ENCODE measurements at regions not wholly inside any gene's neighbourhood (a gene's known extent, or its start where the extent isn't known, plus 50 kb on each side); places are given as distances from the start of the nearest gene placed in this dataset.

- Mint-ChIP-seq H3K4me1 (ENCODE audit: low read depth in 2 of 2) (no peaks in the 10 kb centered on the region), H3K27ac (no peak overlapping the region), H3K4me3 (no peak overlapping the region), H3K9me3 (no peaks in the 10 kb centered on the region), H3K27me3 (no peaks in the 10 kb centered on the region), H3K36me3 (ENCODE audit: insufficient read depth) (no peaks in the 10 kb centered on the region)
- ATAC-seq (replicated peaks), result no peak
- DNase-seq, result no peak
Observed at GRCh38 chr6:22008248-22008836, 288.5 kb downstream of the PRL start.

GRCh38 chr6:22010102-22010501 lies 286.7 kb downstream of the PRL start:
- Mint-ChIP-seq H3K27ac (no peak overlapping the region), H3K9me3 (peaks cover 0 to 5% of the 10 kb centered on the region in 2 donors), H3K4me3 (no peak overlapping the region), H3K36me3 (ENCODE audit: insufficient read depth) (no peaks in the 10 kb centered on the region), H3K4me1 (ENCODE audit: low read depth in 2 of 2) (no peaks in the 10 kb centered on the region), H3K27me3 (no peaks in the 10 kb centered on the region)
- DNase-seq, result no peak
- ATAC-seq (replicated peaks), result no peak

DNA sequence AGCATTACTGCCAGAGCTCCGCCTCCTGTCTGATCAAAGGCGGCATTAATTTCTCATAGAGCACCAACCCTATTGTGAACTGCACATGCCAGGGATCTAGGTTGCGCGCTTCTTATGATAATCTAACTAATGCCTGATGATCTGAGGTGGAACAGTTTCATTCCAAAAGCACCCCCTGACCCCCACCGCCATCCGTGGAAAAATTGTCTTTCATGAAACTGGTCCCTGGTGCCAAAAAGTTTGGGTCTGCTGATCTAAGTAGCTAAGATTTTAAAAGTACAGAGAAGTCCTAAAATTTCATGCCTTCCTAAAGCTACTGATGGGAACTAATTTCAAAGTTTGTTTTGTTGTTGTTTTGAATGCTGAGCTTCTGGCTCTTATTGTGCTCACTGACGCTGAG lies 281.6 kb downstream of the PRL start:
- Mint-ChIP-seq H3K36me3 (ENCODE audit: insufficient read depth) (no peaks in the 10 kb centered on the region), H3K4me3 (no peak overlapping the region), H3K9me3 (peaks cover 0 to 5% of the 10 kb centered on the region in 2 donors), H3K27ac (no peak overlapping the region), H3K27me3 (no peaks in the 10 kb centered on the region), H3K4me1 (ENCODE audit: low read depth in 2 of 2) (no peaks in the 10 kb centered on the region)
- no peak for DNase-seq
- no peak for ATAC-seq (replicated peaks)

GRCh38 chr6:22015944-22016343 lies 280.9 kb downstream of the PRL start:
- no peaks in the 10 kb centered on the region for H3K36me3 Mint-ChIP-seq (ENCODE audit: insufficient read depth)
- ATAC-seq (replicated peaks) (no peak), DNase-seq (no peak)
- no peaks in the 10 kb centered on the region for H3K4me1 Mint-ChIP-seq (ENCODE audit: low read depth in 2 of 2)
- H3K9me3 Mint-ChIP-seq, result peaks cover 0 to 5% of the 10 kb centered on the region in 2 donors
- no peak overlapping the region for H3K27ac Mint-ChIP-seq
- H3K4me3 Mint-ChIP-seq, result no peak overlapping the region
- no peaks in the 10 kb centered on the region for H3K27me3 Mint-ChIP-seq

GRCh38 chr6:22017272-22017671 lies 279.6 kb downstream of the PRL start:
- ATAC-seq (replicated peaks) (no peak), DNase-seq (no peak)
- Mint-ChIP-seq H3K36me3 (ENCODE audit: insufficient read depth) (no peaks in the 10 kb centered on the region), H3K4me3 (no peak overlapping the region), H3K9me3 (peaks cover 5 to 6% of the 10 kb centered on the region in 2 donors), H3K27me3 (no peaks in the 10 kb centered on the region), H3K27ac (no peak overlapping the region), H3K4me1 (ENCODE audit: low read depth in 2 of 2) (no peaks in the 10 kb centered on the region)

DNA sequence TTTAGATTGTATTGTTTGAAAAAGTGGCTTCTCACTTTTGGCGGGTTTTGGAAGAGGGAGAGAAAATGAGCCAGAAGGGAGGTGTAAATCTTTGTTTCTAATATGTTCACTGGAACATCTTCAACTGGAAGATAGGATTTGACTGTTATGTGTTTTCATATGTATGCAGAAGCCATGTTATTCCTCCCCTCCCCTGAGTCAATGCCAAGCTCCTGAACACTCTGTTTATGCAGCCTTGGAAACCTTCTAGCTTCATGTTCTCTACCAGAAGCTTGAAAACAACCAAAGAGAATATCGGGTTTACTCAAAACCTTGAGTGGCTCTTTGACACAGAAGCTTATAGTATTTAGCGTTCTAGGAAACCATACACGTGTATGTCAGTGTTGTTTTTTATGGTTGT lies 279.1 kb downstream of the PRL start:
- Mint-ChIP-seq H3K4me3 (no peak overlapping the region), H3K27ac (no peak overlapping the region)

DNA sequence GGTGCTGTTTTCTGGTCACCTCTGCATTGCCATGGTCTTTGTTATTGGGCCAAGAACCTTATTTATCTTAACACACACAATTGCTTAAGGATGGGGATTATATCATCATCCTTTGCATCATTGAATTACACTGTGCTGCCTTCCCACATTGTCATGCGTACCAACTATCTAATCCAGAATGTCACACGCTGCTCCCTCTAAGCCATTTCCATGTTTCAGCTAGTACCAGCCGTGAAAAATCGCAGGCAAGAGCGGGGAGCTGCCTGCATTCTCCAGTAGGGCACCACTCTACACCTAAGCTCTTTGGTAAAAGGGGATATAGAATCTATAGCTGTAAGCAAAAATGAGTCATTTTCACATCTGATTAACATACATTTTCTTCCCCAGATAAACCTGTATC lies 277.0 kb downstream of the PRL start:
- Mint-ChIP-seq H3K36me3 (ENCODE audit: insufficient read depth) (no peaks in the 10 kb centered on the region), H3K4me1 (ENCODE audit: low read depth in 2 of 2) (no peaks in the 10 kb centered on the region)

More for the DNA sequence above, 279.1 kb downstream of the PRL start:
- Mint-ChIP-seq H3K27me3 (no peaks in the 10 kb centered on the region), H3K9me3 (peaks cover 10 to 11% of the 10 kb centered on the region in 2 donors), H3K4me1 (ENCODE audit: low read depth in 2 of 2) (no peaks in the 10 kb centered on the region), H3K36me3 (ENCODE audit: insufficient read depth) (no peaks in the 10 kb centered on the region)
- ATAC-seq (replicated peaks) (no peak), DNase-seq (no peak)

DNA sequence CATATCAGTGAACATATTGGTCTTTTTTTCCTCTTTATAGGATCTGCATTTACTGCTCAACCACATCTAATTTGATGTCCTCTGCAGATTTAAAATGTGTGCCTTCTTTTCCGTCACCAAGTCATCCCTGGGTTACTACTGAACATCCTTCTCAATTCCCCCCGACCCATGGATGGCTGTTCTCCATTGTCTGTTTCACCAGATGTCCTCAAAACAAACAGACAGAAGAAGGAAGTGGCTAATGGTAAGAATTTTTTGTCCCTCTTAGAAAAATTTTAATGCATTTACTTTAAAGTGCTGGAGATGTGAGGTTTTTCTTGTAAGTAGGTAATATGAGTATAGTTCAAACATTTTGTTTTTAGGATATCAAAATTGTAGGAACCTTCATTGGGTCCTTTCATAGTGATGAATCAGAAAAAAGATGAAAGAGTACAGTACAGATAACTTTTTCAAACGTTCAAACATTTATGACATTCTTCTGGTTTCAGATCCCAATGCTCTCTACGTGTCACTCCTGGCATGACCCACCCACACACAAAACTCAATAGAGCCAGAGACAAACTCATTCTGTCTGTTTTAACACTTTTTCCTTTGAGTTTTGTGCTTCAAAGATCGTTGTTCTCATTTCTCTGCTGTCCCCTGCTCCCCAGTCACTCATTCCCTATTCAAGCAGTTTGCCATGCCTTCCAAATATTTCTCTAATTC lies 276.4 kb downstream of the PRL start:
- Mint-ChIP-seq H3K36me3 (ENCODE audit: insufficient read depth) (no peaks in the 10 kb centered on the region), H3K4me3 (no peak overlapping the region), H3K27me3 (no peaks in the 10 kb centered on the region), H3K9me3 (peaks cover 8 to 12% of the 10 kb centered on the region in 2 donors), H3K27ac (no peak overlapping the region), H3K4me1 (ENCODE audit: low read depth in 2 of 2) (no peaks in the 10 kb centered on the region)
- ATAC-seq (replicated peaks) (no peak), DNase-seq (no peak)

More for the DNA sequence above, 277.0 kb downstream of the PRL start:
- ATAC-seq (replicated peaks), result no peak
- Mint-ChIP-seq H3K4me3 (no peak overlapping the region), H3K27me3 (no peaks in the 10 kb centered on the region), H3K27ac (no peak overlapping the region), H3K9me3 (peaks cover 8 to 12% of the 10 kb centered on the region in 2 donors)
- no peak for DNase-seq

- Mint-ChIP-seq H3K4me1 (ENCODE audit: low read depth in 2 of 2) (no peaks in the 10 kb centered on the region), H3K36me3 (ENCODE audit: insufficient read depth) (no peaks in the 10 kb centered on the region), H3K4me3 (no peak overlapping the region), H3K9me3 (peaks cover 8 to 12% of the 10 kb centered on the region in 2 donors), H3K27ac (no peak overlapping the region), H3K27me3 (no peaks in the 10 kb centered on the region)
- ATAC-seq (replicated peaks) (no peak), DNase-seq (no peak)
Observed at GRCh38 chr6:22021966-22022365, 274.9 kb downstream of the PRL start.

GRCh38 chr6:22023937-22024336 lies 272.9 kb downstream of the PRL start:
- ATAC-seq (replicated peaks), result no peak
- Mint-ChIP-seq H3K4me3 (no peak overlapping the region), H3K4me1 (ENCODE audit: low read depth in 2 of 2) (no peaks in the 10 kb centered on the region), H3K27ac (no peak overlapping the region), H3K9me3 (peaks cover 10 to 12% of the 10 kb centered on the region in 2 donors), H3K27me3 (no peaks in the 10 kb centered on the region), H3K36me3 (ENCODE audit: insufficient read depth) (no peaks in the 10 kb centered on the region)
- DNase-seq, result no peak

GRCh38 chr6:22024973-22025467 lies 271.8 kb downstream of the PRL start:
- H3K4me1 Mint-ChIP-seq (ENCODE audit: low read depth in 2 of 2), result no peaks in the 10 kb centered on the region
- H3K9me3 Mint-ChIP-seq, result peaks cover 10 to 12% of the 10 kb centered on the region in 2 donors
- H3K27ac Mint-ChIP-seq, result no peak overlapping the region
- no peaks in the 10 kb centered on the region for H3K27me3 Mint-ChIP-seq
- H3K36me3 Mint-ChIP-seq (ENCODE audit: insufficient read depth), result no peaks in the 10 kb centered on the region
- DNase-seq, result no peak
- ATAC-seq (replicated peaks), result no peak
- no peak overlapping the region for H3K4me3 Mint-ChIP-seq

DNA sequence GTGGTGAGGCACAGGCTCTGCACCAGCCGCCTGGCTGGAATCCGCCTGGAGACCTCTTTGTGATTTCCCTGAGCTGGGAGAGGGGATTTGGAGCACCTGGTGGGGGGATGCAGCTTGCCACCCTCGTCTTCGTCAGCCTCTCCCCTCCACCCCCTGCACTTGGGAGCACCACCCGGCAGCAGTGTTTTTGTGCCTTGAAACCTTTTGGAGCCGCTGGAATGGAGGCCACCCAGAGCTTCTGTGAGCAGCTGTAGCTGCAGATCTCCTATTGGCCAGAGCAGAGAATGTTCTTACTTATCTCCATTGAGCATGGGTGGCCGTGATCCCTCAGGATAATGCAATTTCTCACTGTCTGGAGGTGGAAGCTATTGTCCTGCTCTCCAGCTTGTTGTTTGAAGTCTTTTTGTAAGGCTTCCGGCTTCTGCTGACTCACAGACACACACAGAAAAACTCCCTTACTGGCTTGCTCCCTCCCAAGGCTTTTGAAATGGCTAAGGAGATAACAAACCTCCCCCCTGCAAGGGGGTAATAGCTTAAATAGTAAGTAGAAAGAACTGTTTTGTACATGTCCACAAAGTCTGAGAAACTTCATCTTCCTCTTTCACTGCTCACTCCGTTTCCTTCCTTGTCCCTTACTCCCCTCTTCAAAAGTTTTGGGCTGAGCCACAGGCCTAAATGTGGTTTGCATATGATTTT lies 271.2 kb downstream of the PRL start:
- DNase-seq (no peak), ATAC-seq (replicated peaks) (no peak)
- Mint-ChIP-seq H3K27me3 (no peaks in the 10 kb centered on the region), H3K27ac (no peak overlapping the region), H3K9me3 (peaks cover 10 to 12% of the 10 kb centered on the region in 2 donors), H3K36me3 (ENCODE audit: insufficient read depth) (no peaks in the 10 kb centered on the region), H3K4me1 (ENCODE audit: low read depth in 2 of 2) (no peaks in the 10 kb centered on the region), H3K4me3 (no peak overlapping the region)

DNA sequence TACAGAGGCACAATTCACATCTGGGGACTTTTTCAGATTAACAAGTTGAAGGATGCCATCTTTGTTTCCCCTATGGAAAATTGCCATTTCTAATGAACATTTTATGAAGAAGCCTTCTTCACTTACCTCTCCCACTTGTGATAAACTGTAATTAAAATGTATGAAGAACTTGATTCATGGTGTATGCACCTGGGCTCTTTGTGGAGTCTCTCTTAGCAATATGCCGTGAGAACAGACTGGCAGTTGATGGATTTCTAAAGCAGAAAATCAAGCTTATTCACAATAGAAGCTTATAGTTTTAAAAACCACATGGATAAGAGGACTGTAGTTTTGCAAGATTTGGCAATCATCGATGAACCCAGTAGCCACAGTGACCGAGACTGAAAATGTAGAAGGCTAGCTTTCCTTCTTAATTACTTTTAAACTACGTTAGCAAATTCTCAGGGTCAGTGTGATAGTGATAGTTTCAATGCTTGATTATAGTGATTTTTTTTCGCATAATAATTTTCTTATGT lies 270.6 kb downstream of the PRL start:
- no peak overlapping the region for H3K4me3 Mint-ChIP-seq
- H3K4me1 Mint-ChIP-seq (ENCODE audit: low read depth in 2 of 2), result no peaks in the 10 kb centered on the region
- H3K27ac Mint-ChIP-seq, result no peak overlapping the region
- peaks cover 10 to 12% of the 10 kb centered on the region in 2 donors for H3K9me3 Mint-ChIP-seq
- no peaks in the 10 kb centered on the region for H3K27me3 Mint-ChIP-seq
- DNase-seq (no peak), ATAC-seq (replicated peaks) (no peak)
- no peaks in the 10 kb centered on the region for H3K36me3 Mint-ChIP-seq (ENCODE audit: insufficient read depth)
